Activated T-helper 17 cell treated with anti-CD3 and anti-CD28 coated beads, Interleukin-2, amount 50 U/mL, for 72 hours (primary cell): ENCODE measurements at regions not wholly inside any gene's neighbourhood (a gene's known extent, or its start where the extent isn't known, plus 50 kb on each side); places are given as distances from the start of the nearest gene placed in this dataset.

Experiments used
- ATAC-seq: fragments of 150-1000 bp; cut with Tn5 transposase; replicated peaks from 2 replicates; pipeline ENCODE4 v1.10.0; 2021; ENCODE audit warnings: mild to moderate bottlenecking, moderate library complexity
- H3K27ac Mint-ChIP-seq: one replicate; pipeline ENCODE4 v1.8.0; 2022; ENCODE audit warnings: mixed read lengths
- H3K27me3 Mint-ChIP-seq: one replicate; pipeline ENCODE4 v1.8.0; 2022; ENCODE audit warnings: mixed read lengths
- H3K36me3 Mint-ChIP-seq: one replicate; pipeline ENCODE4 v1.8.0; 2022; ENCODE audit warnings: low read depth, mild to moderate bottlenecking, mixed read lengths
- H3K4me1 Mint-ChIP-seq: one replicate; pipeline ENCODE4 v1.8.0; 2022; ENCODE audit warnings: mixed read lengths
- H3K4me3 Mint-ChIP-seq: one replicate; pipeline ENCODE4 v1.8.0; 2022; ENCODE audit warnings: mild to moderate bottlenecking, mixed read lengths
- H3K9me3 Mint-ChIP-seq: one replicate; pipeline ENCODE4 v1.8.0; 2022; ENCODE audit warnings: mixed read lengths

DNA sequence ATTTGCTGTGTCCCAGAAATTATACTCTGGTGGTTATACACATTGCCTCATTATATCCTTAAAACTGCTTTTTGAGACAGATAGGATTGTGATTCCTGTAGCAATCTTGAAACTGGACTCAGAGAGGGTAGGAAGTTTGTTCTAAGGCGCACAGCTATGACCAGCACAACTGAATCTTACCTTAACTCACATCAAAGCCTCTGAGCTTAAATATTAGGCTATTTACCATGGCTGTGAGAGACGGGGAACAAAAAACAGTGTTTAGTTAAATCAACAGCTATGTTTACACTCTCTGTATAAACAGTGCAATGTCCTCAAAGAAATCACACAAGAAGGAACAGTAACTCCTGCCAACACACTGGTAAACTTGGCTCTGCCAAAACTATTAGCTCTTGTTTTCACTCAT is 50.9 kb upstream of the TUT7 start:
- H3K9me3 Mint-ChIP-seq: no peaks in the 10 kb centered on the region
- no peak overlapping the region for H3K4me3 Mint-ChIP-seq
- H3K27me3 Mint-ChIP-seq: peaks cover 16% of the 10 kb centered on the region
- peaks cover 12% of the 10 kb centered on the region for H3K4me1 Mint-ChIP-seq
- H3K36me3 Mint-ChIP-seq: no peaks in the 10 kb centered on the region
- no peak for ATAC-seq
- H3K27ac Mint-ChIP-seq: no peak overlapping the region
